ENCODE measurements at regions not wholly inside any gene's neighbourhood (a gene's known extent, or its start where the extent isn't known, plus 50 kb on each side); places are given as distances from the start of the nearest gene placed in this dataset.

DNA sequence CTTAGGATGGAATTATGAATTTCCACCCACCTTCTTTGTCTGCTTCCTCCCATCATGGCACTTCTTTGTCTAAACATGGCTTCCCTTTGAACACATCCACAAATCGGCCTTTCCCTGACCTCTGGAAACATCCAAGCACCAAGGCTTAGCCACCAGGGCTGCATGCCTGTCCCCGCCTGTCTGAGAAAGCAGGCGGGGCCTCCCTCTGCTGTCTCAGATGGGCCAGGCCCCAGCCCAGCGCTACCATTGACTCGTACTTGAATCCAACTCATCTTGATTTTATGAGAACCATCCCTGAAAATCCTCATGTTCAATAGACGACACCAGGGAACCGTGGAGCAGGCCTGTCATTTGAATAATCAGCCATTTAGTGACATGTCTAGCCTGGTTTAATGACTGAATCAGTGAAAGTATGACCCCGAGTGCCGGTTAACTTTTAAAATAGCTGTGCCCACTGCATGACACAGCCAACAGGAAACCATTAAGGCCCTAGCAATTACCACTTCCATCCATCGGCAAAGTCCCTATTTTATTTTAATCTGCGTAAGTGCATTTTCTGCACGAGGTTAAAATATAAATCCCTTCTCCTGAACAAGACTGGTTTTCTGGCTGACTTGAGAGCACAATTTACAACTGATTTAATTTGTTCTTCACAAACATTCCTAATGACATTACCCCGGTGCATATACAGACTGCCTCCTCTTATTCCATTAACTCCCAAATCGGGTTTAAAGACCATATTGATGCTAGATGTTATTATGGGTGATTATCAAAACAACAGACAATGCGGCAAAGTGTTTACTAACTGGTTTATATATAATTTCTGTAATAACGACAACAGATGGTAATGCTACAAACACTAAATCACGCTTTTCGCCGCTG, 194.7 kb downstream of the BUB3 start:
- H3K27ac Mint-ChIP-seq, result no peak overlapping the region
- Histone ChIP-seq H3K27me3 (ENCODE audit: control insufficient read depth in 1 of 2, insufficient read depth in 2 of 2, low read length in 2 of 2) (peaks cover 3 to 5% of the 10 kb centered on the region in 2 experiments), H3K36me3 (ENCODE audit: insufficient read depth, low read length) (no peaks in the 10 kb centered on the region), H3K4me1 (ENCODE audit: insufficient read depth, low read length) (no peaks in the 10 kb centered on the region), H3K9me3 (ENCODE audit: control insufficient read depth in 1 of 2, insufficient read depth in 1 of 2, low read length in 2 of 2) (no peaks in the 10 kb centered on the region), H3K27ac (ENCODE audit: low read depth in 1 of 2, low read length in 2 of 2) (no peak overlapping the region), H3K4me3 (ENCODE audit: low read length) (no peak overlapping the region)
- CTCF ChIA-PET, result no interaction called here
- TF ChIP-seq, protein P1, sequence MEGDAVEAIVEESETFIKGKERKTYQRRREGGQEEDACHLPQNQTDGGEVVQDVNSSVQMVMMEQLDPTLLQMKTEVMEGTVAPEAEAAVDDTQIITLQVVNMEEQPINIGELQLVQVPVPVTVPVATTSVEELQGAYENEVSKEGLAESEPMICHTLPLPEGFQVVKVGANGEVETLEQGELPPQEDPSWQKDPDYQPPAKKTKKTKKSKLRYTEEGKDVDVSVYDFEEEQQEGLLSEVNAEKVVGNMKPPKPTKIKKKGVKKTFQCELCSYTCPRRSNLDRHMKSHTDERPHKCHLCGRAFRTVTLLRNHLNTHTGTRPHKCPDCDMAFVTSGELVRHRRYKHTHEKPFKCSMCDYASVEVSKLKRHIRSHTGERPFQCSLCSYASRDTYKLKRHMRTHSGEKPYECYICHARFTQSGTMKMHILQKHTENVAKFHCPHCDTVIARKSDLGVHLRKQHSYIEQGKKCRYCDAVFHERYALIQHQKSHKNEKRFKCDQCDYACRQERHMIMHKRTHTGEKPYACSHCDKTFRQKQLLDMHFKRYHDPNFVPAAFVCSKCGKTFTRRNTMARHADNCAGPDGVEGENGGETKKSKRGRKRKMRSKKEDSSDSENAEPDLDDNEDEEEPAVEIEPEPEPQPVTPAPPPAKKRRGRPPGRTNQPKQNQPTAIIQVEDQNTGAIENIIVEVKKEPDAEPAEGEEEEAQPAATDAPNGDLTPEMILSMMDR (IDR thresholded peaks at IDR 0.05), result no peak
- ATAC-seq (ENCODE audit: poor library complexity) (no peak), DNase-seq (no peak)
- no peak overlapping the region for H3K4me3 Mint-ChIP-seq
- no peaks in the 10 kb centered on the region for H3K9me3 Mint-ChIP-seq
- no peaks in the 10 kb centered on the region for H3K36me3 Mint-ChIP-seq (ENCODE audit: low read depth)
- no peaks in the 10 kb centered on the region for H3K27me3 Mint-ChIP-seq
- POLR2A ChIA-PET, result no interaction called here
- H3K4me1 Mint-ChIP-seq (ENCODE audit: low read depth), result no peaks in the 10 kb centered on the region
- intact Hi-C loops (cut with DNase I, micrococcal nuclease), result no loop called here

DNA sequence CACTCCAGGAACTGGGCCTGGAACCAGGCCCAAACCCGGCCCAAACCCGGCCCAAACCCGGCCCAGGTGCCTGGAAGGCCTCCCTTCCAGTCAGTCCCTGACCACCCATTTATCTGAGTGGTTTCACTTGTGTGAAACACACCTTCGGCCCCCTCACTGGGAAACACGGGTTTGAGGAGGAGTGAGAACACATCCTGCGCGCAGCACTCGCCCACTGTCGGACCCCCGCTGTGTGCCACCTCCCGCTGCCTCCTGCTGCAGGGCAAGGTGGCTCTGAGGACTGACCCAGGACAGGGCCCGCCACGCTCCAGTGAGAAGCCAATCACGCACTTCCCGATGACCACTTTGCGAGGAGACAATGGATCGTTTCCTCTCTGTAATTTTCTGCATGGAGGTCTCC, 197.5 kb downstream of the BUB3 start:
- ATAC-seq (ENCODE audit: poor library complexity), result no peak
- H3K36me3 Mint-ChIP-seq (ENCODE audit: low read depth), result no peaks in the 10 kb centered on the region

DNA sequence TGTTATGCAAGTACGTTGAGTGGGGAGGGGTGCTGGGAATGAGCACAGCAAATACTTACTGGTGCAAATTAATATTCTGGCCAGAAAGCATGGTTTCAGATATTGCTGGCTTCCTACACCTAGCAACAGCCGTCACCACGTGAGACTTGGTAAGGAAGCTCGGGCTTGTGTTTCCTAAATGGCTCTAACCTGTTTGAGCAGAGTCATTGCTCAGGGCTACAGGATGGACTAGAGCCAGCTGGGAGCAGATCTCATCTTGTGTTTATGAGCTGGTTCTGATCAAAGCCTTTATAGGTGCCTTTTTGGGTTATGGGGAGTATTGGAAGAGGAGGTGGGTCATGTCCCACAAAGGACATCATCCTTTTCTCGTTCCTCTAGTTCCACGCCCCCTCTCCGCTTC, 200.3 kb downstream of the BUB3 start:
- Mint-ChIP-seq H3K27ac (no peak overlapping the region), H3K9me3 (no peaks in the 10 kb centered on the region), H3K27me3 (peaks cover 16% of the 10 kb centered on the region), H3K4me3 (no peak overlapping the region), H3K4me1 (ENCODE audit: low read depth) (no peaks in the 10 kb centered on the region), H3K36me3 (ENCODE audit: low read depth) (no peaks in the 10 kb centered on the region)
- no peak overlapping the region for H3K4me3 ChIP-seq (ENCODE audit: low read length)
- ATAC-seq (ENCODE audit: poor library complexity) (no peak), DNase-seq (no peak)
- POLR2A ChIA-PET, result no interaction called here
- no peaks in the 10 kb centered on the region for H3K4me1 ChIP-seq (ENCODE audit: insufficient read depth, low read length)
- no peaks in the 10 kb centered on the region for H3K36me3 ChIP-seq (ENCODE audit: insufficient read depth, low read length)
- peaks cover 6 to 7% of the 10 kb centered on the region in 2 experiments for H3K27me3 ChIP-seq (ENCODE audit: control insufficient read depth in 1 of 2, insufficient read depth in 2 of 2, low read length in 2 of 2)
- TF ChIP-seq, protein P1 (IDR thresholded peaks at IDR 0.05), result no peak
- CTCF ChIA-PET, result interaction anchor here (1.2 kb wide), 1 partner anchor 11 kb away, joined by 3 read pairs; no protein-coding TSS in a partner anchor
- H3K9me3 ChIP-seq (ENCODE audit: control insufficient read depth in 1 of 2, insufficient read depth in 1 of 2, low read length in 2 of 2), result no peaks in the 10 kb centered on the region
- H3K27ac ChIP-seq (ENCODE audit: low read depth in 1 of 2, low read length in 2 of 2), result no peak overlapping the region
- intact Hi-C loops (cut with DNase I, micrococcal nuclease), result no loop called here

More for the DNA sequence above, 197.5 kb downstream of the BUB3 start:
- Mint-ChIP-seq H3K9me3 (no peaks in the 10 kb centered on the region), H3K27ac (no peak overlapping the region), H3K27me3 (peaks cover 14% of the 10 kb centered on the region), H3K4me3 (no peak overlapping the region), H3K4me1 (ENCODE audit: low read depth) (no peaks in the 10 kb centered on the region)
- Histone ChIP-seq H3K4me3 (ENCODE audit: low read length) (no peak overlapping the region), H3K27me3 (ENCODE audit: control insufficient read depth in 1 of 2, insufficient read depth in 2 of 2, low read length in 2 of 2) (peaks cover 0 to 4% of the 10 kb centered on the region in 2 experiments), H3K9me3 (ENCODE audit: control insufficient read depth in 1 of 2, insufficient read depth in 1 of 2, low read length in 2 of 2) (no peaks in the 10 kb centered on the region), H3K27ac (ENCODE audit: low read depth in 1 of 2, low read length in 2 of 2) (no peak overlapping the region), H3K36me3 (ENCODE audit: insufficient read depth, low read length) (no peaks in the 10 kb centered on the region), H3K4me1 (ENCODE audit: insufficient read depth, low read length) (no peaks in the 10 kb centered on the region)
- TF ChIP-seq, protein P1 (IDR thresholded peaks at IDR 0.05), result no peak
- CTCF ChIA-PET, result no interaction called here
- no peak for DNase-seq
- intact Hi-C loops (cut with DNase I, micrococcal nuclease), result no loop called here
- POLR2A ChIA-PET, result no interaction called here
